ENCODE measurements at regions not wholly inside any gene's neighbourhood (a gene's known extent, or its start where the extent isn't known, plus 50 kb on each side); places are given as distances from the start of the nearest gene placed in this dataset.

DNA sequence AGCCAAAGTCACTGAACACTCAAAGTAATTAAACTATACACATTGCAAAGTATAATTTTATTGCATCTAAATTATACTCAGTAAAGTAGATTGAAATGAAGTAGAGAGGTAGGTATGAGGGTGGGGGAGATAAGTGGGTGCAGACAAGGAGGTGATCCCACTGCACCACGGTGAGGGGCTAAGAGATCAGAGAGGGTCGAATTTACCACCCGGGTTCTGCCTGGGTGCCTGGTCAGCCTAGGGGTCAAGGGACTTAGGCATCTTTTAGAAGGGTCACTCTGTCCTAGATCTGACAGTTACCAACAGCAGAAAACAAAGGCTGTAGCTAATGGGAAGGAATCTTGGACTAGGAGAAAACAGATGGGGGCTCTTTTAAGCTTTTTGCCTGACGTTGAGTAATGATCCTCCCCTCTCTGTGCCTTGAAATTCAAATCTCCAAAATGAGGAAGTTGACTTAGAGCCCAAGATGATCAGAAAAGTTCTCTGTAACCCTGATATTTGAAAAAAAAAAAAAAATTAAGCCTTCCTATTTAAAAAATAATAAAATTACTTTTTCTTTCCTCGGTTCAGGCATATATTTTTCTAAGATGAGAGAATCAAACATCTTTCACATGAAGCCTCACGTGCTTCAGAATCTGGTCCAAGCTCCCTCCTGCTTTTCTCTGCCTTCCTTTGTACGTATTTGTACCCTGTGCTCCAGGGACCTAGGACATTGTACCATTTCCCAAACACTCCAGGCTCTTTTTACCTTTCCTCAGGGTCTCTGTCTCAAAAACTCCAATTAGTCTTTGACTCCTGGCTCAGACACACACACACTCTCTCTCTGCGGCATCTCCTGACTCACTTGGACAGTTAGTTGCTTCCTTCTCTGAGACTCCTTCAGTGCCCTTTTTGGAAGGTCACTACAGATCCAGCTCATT, 353.9 kb downstream of the CYRIA start:
- no peak for DNase-seq (ENCODE audit: low read depth, low spot score)
- H3K27ac ChIP-seq = no peak overlapping the region

GRCh38 chr2:16308816-16309215, 356.8 kb downstream of the CYRIA start:
- no peak overlapping the region for H3K27ac ChIP-seq
- no peak for DNase-seq (ENCODE audit: low read depth, low spot score)

GRCh38 chr2:16304876-16305590, 360.6 kb downstream of the CYRIA start:
- DNase-seq (ENCODE audit: low read depth, low spot score) = no peak
- no peak overlapping the region for H3K27ac ChIP-seq

- DNase-seq (ENCODE audit: low read depth, low spot score) = no peak
- no peak overlapping the region for H3K27ac ChIP-seq
Measured at GRCh38 chr2:16303761-16304160, 361.9 kb downstream of the CYRIA start.

GRCh38 chr2:16303273-16303577, 362.4 kb downstream of the CYRIA start:
- no peak for DNase-seq (ENCODE audit: low read depth, low spot score)
- H3K27ac ChIP-seq = no peak overlapping the region

- H3K27ac ChIP-seq = no peak overlapping the region
- no peak for DNase-seq (ENCODE audit: low read depth, low spot score)
Measured at GRCh38 chr2:16302431-16303272, 362.3 kb downstream of the MYCN start.

DNA sequence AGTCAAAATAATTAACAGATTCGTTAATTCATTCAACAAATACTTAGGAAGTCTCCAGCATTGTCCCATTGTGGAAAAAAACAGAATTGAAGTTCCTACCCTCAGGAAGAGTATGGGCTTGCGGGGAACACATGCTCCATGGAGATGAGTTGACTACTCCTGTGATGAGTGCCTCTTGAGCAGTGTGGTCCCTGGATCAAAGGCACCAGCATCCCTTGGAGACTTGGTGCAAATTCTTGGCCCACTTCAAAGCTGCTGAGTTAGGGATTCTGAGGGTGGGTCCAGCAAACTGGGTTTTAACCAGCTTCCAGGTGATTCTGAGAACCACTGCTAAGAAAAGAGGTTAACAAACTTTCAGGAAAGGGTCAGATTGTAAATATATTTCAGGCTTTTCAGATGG, 361.6 kb downstream of the MYCN start:
- no peak overlapping the region for H3K27ac ChIP-seq
- DNase-seq (ENCODE audit: low read depth, low spot score) = no peak

- no peak for DNase-seq (ENCODE audit: low read depth, low spot score)
- H3K27ac ChIP-seq = no peak overlapping the region
Measured at GRCh38 chr2:16298866-16299265, 358.5 kb downstream of the MYCN start.

GRCh38 chr2:16296331-16297250, 356.2 kb downstream of the MYCN start:
- H3K27ac ChIP-seq = no peak overlapping the region
- DNase-seq (ENCODE audit: low read depth, low spot score) = no peak

GRCh38 chr2:16296038-16296290, 355.6 kb downstream of the MYCN start:
- no peak for DNase-seq (ENCODE audit: low read depth, low spot score)
- H3K27ac ChIP-seq = no peak overlapping the region

- no peak for DNase-seq (ENCODE audit: low read depth, low spot score)
- H3K27ac ChIP-seq = no peak overlapping the region
Measured at GRCh38 chr2:16294791-16295190, 354.4 kb downstream of the MYCN start.

DNA sequence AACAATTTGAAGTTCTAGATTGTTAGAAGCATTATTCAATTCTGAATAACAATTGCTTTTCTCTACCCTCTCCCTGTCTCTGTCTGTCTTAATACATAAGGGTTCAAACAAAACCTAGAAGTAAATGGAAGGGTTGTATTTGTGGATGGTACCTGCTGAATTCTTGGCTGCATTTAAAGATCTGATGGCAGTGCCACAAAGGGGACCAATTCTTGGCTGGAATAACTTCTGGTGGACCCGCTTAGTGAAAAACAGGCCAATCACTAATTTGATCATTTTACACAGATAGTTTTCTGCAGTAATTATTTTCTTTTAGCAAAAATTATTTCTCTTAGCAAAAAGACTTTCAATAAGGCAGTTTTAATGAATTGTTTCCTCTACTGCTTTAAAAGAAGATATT, 353.5 kb downstream of the MYCN start:
- H3K27ac ChIP-seq = no peak overlapping the region
- DNase-seq (ENCODE audit: low read depth, low spot score) = no peak

DNA sequence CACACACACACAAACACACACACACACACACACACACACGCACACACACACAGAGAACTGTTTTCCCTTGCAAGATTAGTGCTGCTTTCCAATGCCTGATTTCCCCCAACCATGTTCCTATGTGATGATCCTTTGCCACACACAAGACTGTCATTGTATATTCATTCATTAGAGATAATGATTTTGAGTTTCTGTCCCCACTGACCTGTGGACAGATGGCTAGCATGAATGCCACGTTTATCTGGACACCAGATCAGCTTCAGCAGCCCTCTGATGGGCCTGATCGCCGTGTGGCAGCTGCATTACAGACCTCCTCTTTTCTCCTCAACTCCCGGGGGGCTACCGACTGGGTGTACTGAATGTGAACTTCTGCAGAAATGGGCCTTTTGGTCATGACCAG, 353.0 kb downstream of the MYCN start:
- no peak for DNase-seq (ENCODE audit: low read depth, low spot score)
- no peak overlapping the region for H3K27ac ChIP-seq

DNA sequence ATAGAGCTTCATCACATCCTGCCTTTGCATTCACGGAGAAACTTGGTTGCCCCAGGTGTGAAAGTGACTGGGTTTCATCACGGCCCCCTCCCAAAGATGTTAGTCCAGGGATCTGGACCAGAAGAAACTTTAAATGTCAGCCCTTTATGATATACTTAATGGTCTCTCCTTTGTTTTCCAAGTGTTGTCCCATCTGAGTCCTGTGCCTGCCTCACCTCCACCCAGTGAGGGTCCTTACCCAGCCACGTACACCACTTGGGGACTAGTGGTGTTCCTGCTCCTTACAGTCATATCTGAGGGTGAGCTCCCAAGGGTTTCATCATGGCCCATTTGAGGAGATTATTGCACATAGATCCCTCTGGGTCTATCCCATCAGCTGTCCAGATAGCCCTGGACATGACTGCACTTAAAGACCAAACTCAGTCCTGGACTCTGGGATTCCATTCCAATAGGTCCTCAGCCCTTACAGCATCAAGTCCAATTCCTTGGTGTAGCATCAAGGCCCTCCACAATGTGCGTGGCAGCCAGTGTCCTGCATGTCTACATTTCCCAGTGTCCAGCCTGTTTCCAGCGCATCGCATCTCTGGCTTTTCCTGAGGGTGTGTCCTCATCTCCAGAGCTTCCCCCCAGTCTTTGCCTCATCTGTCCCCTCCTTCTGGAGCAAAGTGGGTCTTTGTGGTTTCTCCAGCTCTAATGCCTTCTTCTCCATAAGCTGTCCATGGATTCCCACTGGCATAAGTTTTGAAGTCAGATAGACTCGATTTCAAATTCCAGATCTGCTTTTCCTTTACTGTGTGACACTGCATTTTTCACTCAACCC, 351.6 kb downstream of the MYCN start:
- no peak overlapping the region for H3K27ac ChIP-seq
- DNase-seq (ENCODE audit: low read depth, low spot score) = no peak

DNA sequence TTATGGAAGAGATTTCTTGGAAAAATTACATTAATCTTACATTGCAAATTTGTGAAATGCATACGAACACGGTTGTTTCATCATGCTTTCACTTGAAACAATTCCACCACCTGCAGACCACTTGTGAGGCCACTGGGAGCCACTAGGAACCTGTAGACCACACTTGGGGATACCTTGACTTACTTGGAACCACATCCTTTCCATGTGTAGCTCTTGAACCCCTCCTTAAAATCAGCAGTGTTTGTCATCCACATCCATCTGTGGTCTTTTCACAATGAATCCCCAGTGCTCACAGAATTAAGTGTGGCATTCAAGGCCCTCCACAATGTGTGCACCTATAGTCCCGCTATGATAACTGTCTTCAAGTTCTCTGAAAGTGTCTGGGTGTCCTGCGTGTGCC, 350.9 kb downstream of the MYCN start:
- no peak overlapping the region for H3K27ac ChIP-seq
- DNase-seq (ENCODE audit: low read depth, low spot score) = no peak

DNA sequence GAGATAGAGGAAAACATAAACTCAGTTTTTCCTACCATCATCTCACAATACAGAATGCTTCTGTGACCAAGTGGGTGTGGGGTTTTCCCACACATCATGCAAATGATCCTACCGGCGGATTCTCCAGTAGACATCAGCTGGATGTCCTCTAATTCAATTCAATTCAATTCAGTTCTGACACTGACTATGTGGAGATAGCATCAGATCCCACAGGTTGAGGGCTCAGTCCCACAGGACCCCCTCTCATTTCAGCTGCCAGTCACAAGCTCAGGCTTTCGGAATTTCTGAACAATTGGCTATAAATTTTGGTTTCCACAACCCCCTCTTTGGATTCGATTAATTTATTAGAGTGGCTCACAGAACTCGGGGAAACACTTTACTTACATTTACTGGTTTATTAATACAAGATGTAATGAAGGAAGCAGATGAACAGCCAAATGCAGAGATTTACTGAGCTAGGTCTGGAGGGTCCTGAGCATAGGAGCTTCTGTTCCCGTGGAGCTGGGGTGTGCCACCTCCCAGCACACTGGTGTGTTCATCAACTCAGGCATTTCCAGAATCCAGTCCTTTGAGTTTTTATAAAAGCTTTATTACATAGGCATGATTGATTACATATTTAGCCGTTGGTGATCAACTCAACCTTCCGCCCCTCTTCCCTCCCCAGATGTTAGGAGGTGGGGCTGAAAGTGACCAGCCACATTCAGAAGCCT, 350.1 kb downstream of the MYCN start:
- DNase-seq (ENCODE audit: low read depth, low spot score) = no peak
- H3K27ac ChIP-seq = no peak overlapping the region

- no peak for DNase-seq (ENCODE audit: low read depth, low spot score)
- H3K27ac ChIP-seq = no peak overlapping the region
Measured at GRCh38 chr2:16288371-16289112, 348.2 kb downstream of the MYCN start.

GRCh38 chr2:16287831-16288230, 347.5 kb downstream of the MYCN start:
- H3K27ac ChIP-seq = no peak overlapping the region

More at GRCh38 chr2:16287831-16288230, 347.5 kb downstream of the MYCN start:
- DNase-seq (ENCODE audit: low read depth, low spot score) = no peak
